Epithelial cell of proximal tubule (primary cell): ENCODE measurements at regions not wholly inside any gene's neighbourhood (a gene's known extent, or its start where the extent isn't known, plus 50 kb on each side); places are given as distances from the start of the nearest gene placed in this dataset.

ENCODE experiments used
- DNase-seq: peaks from one replicate; pipeline ENCODE4 v3.0.0-alpha.2; 2011; ENCODE audit warnings: low read depth
- H3K4me3 ChIP-seq: 2 replicates; pipeline ENCODE4 v1.5.1; 2011; ENCODE audit warnings: low read depth, mild to moderate bottlenecking, low read length
- TF ChIP-seq, protein P1 (sequence below): conservative IDR thresholded peaks from 2 replicates; pipeline ENCODE4 v1.5.1; 2012; ENCODE audit warnings: low read depth, mild to moderate bottlenecking, low read length

DNA sequence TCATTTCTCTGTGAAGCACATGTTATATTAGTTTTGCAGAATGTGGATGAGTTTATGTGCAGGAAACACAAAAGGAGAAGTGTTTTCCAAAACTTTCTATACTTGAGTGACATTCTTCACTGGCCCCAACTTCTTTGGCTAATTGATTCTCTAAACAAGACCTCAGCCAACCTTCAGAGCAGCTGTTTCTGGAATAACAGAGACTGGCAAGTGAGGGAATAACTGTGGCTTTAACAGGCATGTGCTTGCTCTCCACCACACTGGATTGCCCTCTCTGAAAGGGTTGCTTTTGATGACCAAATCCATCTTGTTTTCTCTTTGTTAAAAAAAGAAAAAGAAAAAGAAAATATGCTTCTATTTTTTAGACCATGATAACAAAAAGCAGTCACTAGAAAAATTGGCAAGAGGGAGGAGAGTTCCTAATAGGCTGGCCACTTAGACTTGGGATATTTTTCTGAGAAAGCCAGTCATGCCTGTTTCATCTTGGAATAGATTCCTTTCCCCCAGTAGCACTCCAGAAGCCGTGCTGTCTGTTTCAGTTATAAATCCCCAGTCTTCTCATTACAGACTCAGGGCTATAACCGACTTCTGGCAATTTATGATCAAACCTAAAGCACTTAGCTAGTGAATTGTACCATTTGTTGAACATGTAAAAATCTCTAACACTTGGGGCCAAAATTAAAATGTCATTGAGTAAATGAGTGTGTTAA lies 295.0 kb upstream of the NR3C2 start:
- H3K4me3 ChIP-seq = no peak overlapping the region
- TF ChIP-seq, protein P1, sequence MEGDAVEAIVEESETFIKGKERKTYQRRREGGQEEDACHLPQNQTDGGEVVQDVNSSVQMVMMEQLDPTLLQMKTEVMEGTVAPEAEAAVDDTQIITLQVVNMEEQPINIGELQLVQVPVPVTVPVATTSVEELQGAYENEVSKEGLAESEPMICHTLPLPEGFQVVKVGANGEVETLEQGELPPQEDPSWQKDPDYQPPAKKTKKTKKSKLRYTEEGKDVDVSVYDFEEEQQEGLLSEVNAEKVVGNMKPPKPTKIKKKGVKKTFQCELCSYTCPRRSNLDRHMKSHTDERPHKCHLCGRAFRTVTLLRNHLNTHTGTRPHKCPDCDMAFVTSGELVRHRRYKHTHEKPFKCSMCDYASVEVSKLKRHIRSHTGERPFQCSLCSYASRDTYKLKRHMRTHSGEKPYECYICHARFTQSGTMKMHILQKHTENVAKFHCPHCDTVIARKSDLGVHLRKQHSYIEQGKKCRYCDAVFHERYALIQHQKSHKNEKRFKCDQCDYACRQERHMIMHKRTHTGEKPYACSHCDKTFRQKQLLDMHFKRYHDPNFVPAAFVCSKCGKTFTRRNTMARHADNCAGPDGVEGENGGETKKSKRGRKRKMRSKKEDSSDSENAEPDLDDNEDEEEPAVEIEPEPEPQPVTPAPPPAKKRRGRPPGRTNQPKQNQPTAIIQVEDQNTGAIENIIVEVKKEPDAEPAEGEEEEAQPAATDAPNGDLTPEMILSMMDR = no peak
- DNase-seq = no peak

DNA sequence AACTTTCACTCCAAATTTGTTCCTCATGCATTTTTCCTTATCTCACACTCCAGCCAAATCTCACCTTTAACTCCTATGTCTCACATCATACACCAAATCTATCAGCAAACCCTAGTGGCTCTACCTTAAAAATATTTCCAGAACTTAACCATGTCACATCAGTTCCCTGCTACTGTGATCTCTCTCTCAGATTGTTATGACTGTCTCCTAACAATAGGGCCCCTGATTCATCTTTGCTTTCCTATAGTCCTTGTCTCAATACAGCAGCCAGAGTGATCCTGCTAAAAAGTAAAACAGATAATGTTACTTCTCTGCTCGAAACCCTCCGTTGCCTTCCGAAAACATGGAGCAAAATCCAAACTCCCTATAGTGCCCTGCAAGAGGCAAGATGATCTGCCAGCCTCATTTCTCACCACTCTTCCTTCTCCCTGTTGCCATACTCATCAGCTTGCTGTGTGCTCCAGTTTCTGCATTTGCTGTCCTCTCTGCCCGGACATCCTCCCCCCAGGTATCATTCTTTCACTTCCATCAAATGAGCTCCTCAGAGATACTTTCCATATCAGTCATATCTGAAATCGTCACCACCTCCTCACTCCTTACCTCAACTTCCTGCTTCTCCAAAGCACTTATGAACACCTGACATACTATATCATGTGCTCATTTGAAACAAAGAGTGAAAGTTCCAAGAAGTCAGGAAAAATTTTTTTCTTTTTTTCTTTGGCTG lies 293.4 kb upstream of the NR3C2 start:
- no peak overlapping the region for H3K4me3 ChIP-seq
- DNase-seq = no peak
- TF ChIP-seq, protein P1 = no peak

DNA sequence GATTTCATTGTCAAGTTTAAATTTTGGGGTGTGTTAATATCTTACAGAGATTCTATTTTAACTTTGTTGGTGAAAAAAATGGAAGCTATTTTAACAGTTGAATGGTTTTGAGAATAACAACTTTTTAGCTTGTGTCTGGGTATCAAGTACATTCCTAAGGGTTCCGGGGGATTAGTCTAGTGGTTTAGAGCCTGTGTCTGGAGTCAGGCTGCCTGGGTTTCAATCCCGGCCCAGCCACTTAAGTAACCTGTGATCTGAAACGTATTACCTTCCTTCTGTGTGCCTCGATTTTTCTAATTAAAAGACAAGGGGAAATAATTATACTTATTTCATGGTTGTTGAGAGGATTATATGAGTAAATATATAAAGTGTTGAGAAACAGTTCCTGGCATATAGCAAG lies 288.6 kb upstream of the NR3C2 start:
- TF ChIP-seq, protein P1 = no peak
- peak; percentile 30 for DNase-seq
- H3K4me3 ChIP-seq = no peak overlapping the region

DNA sequence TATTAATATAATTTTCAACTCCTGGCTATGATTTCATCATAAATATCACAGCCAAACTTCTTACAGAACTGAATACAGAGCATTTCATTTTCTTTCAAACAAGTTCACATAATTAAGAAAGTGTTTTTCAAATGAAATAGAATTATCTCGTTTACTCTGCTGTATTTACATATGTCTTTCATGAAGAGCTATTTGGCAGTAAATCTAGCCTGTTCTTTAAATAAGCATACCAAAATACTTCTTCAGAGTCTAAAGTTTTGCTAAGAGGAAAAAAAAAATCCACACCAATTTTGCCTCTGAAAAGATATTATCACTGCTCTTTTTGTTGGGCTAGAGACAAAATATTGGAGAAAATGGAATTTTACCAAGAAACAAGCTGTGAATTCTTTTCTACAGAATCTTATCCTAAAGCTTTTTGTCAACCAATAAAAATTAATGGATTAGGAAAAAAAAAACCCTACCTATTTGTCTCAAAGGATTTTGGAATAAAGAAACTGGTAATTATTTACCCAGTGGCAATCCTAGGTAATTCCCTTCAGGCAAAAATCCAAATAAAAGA lies 287.9 kb upstream of the NR3C2 start:
- TF ChIP-seq, protein P1 = no peak
- DNase-seq = no peak
- H3K4me3 ChIP-seq = no peak overlapping the region

DNA sequence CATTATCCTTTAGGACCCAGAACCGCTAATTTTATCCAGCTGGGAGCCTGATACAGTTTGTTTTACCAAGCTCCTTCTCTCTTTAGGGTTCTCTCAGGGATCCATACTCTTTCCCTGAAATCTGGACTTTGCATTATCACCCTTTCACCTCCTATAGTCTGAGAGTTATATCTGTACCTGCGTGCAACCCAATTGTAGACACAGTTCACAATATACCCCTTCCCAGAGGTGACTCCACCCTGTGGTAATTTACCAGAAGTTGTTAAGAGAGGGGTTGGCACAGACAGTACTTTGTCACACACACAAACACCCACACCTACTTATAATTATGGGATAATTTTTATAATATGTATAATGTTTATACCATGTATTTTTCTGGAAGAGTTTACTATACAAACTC lies 275.8 kb upstream of the NR3C2 start:
- no peak for DNase-seq
- TF ChIP-seq, protein P1 = no peak
- no peak overlapping the region for H3K4me3 ChIP-seq

DNA sequence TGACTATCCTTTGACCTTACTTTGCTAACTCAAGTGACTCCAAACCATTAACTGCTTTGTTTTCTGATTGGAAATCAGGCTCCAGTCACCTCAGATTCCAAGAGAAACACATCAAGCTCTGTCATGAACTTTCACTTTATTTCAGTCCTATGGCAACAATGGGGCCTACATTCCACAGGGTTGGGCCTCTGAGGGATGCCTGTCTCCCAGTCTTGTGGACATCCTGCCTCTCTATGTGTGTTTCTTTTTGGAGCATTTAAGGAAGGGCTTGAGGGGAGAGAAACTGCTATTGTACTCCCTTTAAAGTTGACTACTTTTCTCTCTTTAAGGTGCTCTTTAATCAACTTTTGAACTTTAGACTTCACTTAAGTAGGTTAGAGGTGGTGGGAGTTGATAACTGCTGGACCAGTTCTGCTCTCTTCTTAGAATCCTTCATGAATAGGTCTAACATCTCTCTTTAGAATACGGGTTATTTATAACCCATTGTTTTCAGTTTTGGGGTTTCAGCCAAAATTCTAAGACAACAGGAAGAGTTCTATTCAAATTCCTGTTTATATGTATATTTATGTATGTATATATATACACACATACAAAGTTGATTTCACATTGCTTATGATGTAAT lies 274.3 kb upstream of the NR3C2 start:
- DNase-seq = peak; percentile 58
- TF ChIP-seq, protein P1 = no peak
- H3K4me3 ChIP-seq = no peak overlapping the region
